NCI-H1105 treated with DMSO at 0.1 percent for 48 hours (cell line): ENCODE measurements at regions not wholly inside any gene's neighbourhood (a gene's known extent, or its start where the extent isn't known, plus 50 kb on each side); places are given as distances from the start of the nearest gene placed in this dataset.

Experiments
- DNase-seq: peaks from one replicate; lab custom pipeline; 2025; lab: John Stamatoyannopoulos, UW

- no peak for DNase-seq
Observed at GRCh38 chr7:85583131-85583953, 396.5 kb upstream of the SEMA3D start.

GRCh38 chr7:85573844-85574243, 387.0 kb upstream of the SEMA3D start:
- DNase-seq, result no peak

DNA sequence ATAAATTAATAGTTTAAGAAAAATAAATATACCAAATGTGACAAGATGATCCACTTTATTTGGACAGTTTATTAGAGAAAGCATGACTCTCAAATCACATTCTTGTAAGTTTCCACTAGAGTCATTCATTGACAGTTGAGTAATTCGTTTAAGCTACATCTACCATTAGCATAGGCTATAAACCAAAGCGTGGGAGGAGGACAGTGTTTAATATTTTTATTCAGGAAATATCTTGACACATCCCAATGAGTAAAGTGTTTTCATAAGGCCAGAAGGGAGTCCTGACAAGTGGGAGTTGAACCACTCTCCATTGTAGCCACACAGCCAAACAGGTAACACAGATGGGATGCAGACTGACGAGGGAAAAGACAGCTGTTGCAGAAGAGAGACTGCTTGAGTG, 386.5 kb upstream of the SEMA3D start:
- no peak for DNase-seq

DNA sequence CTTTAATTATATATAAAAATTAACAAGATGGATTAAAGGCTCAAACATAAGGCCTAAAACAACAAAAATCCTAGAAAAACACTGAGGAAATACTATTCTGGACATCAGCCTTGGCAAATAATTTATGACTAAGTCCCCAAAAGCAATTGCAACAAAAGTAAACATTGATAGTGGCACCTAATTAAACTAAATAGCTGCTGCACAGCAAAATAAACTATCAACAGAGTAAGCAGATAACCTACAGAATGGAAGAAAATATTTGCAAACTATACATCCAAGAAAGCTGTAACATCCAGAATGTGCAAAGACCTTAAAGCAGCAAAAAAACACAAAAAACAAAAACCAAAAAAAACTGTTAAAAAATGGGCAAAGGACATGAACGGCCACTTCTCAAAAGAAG, 384.0 kb upstream of the SEMA3D start:
- no peak for DNase-seq

DNA sequence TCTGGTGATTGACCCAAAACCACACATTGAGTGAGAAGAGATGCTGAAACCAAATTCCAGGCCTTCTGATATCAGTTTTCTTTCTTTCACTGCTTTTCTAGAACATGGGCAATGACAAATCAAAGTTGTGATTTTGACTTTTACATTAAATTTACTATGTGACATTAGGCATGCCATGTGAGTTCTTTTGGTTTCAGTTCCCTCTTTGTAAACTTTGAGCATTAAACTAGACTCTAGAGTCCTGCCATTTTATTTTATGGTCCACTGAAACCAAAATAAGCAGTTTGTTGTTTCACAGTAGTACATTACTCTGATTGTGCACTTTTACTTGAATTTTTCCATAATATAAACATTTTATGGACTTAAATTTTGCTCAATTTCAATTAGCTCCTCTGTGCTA, 381.1 kb upstream of the SEMA3D start:
- no peak for DNase-seq

GRCh38 chr7:85566095-85566794, 379.4 kb upstream of the SEMA3D start:
- no peak for DNase-seq

GRCh38 chr7:85565276-85565675, 378.4 kb upstream of the SEMA3D start:
- no peak for DNase-seq

GRCh38 chr7:85564861-85565260, 378.0 kb upstream of the SEMA3D start:
- no peak for DNase-seq

DNA sequence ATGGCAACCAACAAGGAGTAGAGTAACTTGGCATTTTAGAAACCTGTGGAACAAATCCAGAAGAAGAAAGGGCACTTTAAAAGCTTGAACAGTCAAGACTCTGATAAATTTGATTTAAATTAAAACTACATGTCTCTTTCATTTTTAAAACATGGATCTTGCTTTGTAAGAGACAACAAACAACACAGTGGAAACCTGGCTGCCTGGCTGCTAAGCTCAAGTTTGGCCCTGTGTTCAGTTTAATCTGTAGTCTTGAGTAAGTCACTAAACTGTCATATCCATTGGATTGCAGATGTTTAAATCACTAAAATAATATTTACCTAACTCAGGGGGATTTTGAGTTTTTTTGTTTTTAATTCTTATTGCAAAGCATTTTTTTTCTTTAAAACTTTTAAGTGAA, 374.9 kb upstream of the SEMA3D start:
- DNase-seq, result no peak

DNA sequence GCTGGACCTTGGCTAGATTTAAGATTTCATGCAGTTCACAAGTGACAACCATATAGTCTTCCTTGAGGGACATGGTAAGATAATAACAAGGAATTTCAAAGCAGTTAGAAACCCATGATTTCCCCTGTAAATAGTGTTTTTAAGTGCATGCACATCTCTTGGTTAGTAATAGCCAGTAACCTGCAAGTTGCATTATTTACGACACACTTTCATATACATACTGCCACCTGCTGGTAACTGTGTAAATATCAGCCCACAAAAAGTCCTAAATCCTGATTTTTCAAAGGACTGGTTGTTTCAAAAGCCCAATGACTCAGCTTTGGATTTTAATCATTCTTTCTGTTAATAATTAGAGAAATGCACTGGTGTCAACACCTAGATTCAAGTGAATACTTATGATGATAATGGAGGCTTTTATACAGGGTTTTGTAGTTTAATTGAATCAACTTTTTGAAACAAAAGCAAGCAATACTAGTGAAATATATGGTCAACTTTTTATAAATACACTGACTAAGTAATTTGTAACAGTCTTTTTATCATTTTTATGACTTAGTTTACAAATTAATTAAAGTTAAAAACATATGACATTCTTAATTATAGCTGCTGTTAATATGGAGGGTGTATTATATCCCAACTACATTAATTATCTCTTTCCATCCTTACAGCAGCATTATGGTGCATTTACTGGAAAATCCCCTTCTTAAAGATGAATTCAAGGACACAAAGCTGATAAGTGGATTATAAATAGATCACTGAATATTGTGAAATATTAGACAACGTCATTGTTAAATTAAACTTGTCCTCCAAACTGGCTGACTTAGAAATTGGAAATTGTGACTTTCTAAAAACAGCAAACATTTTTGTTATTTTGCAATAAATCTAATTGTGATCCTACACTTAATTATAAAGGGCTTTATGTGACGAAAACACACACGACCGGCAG, 367.7 kb upstream of the SEMA3D start:
- peak; percentile 49 for DNase-seq

DNA sequence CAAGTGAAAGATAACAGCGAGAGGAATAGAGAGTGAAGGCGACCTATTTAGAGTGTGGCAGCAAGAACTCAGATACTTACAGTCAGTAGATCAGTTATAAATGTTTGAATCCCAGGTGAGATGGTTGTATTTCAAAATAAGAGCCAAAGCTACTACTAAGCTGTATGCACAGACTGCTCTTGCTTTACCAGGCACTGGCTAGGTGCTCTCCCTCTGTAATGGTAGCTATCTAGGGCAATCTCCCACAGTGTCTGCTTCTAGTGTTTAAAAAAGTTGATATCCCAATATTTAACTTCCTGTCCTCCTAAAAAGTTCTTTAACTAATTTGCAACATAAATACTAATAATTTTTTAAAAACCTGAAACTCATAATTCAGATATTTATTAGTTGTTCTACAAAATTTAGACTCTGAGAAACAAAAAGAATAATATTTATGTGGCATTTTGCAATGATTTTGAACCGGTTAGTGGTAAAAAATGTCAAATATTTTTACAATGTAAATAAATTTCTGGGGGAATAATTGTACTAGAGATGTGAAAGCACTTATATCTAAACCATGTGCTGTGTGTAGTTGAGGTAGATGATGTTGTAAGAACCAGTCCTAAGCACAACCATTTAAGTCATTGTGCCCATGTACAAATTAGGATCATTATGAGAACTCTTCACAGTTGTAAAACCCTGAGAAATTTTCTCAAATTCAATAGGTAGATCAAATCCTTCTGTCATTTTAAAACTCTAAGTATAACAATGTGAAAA, 349.3 kb upstream of the SEMA3D start:
- no peak for DNase-seq

DNA sequence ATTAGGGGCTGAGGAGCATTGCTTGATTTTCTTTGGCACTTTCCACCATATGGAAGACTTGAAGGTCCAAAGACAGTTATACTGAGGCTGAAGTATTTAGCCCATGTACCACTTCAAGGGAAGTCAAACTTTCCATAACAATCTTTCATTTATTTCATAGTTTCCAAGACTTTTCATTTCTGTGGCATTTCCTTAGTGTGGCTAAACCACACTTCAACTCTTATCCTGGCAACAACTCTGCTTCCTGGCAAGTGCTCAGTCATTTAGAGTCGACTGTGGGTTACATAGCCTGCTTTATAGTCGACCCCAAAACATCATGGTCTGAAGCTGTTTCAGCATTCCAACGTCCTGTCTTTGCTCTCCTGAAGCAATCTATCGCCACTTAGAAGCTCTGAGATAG, 343.0 kb upstream of the SEMA3D start:
- DNase-seq, result no peak

- DNase-seq, result no peak
Observed at GRCh38 chr7:85529201-85529600, 342.3 kb upstream of the SEMA3D start.

DNA sequence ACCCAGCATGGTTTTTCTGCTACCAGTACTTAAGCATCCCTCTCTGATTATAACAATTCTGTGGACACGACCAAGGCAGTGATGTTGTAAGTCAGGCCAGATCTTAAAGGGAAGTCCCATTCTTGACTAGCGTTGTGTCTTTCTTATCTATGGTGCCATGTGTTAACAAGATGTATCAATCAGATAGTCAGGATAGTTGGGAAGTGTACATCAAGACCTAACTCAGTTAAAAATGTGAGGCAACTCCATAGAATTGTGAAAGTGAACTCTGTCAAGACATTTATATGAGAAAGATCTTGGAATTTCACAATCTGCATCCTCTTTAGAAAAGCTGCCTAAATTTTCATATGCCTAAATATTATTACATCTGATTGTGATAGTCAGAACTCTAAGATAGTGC, 341.7 kb upstream of the SEMA3D start:
- DNase-seq, result no peak

DNA sequence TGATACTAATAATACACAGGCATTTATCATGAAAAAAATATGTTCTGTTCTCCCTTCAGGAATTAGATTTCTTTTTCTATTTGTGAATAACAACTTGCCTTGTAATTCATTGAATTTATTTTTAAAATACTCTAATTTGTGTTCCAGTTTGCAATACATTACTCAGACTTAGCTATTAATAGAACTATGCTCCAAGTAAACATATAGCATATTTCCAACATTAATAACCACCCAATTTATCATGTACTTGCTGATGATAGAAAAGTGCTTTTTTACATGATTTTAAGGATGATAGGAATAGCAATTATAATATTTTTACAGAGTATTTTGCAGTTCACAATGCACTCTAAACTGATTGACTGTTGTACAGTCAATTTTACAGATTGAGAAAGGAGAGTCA, 338.8 kb upstream of the SEMA3D start:
- no peak for DNase-seq

- DNase-seq, result no peak
Observed at GRCh38 chr7:85522070-85522469, 335.2 kb upstream of the SEMA3D start.

- DNase-seq, result no peak
Observed at GRCh38 chr7:85521108-85521694, 334.3 kb upstream of the SEMA3D start.

DNA sequence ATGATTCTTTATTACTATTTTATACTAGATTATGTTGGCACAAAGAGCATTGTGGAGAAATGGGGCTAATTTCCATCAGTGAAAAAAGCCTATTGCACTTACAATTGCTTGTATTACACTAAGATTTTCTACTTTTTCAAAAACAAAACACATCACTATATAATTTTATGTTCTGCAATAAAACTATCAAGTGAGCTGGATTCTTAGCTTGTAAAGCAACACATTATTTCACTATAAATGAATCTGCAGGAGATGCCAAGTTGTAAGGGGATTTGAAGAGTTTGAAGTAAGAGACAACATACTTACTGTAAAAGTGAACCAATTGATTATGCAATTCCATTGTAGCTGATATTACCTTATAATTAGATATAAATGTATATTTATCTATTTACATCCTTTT, 333.3 kb upstream of the SEMA3D start:
- no peak for DNase-seq

GRCh38 chr7:85516675-85517074, 329.8 kb upstream of the SEMA3D start:
- no peak for DNase-seq

- no peak for DNase-seq
Observed at GRCh38 chr7:85512790-85513189, 325.9 kb upstream of the SEMA3D start.

- peak; percentile 19 for DNase-seq
Observed at GRCh38 chr7:85510287-85510686, 323.4 kb upstream of the SEMA3D start.
